DMS114 treated with DMSO at 0.1 percent for 48 hours (cell line): ENCODE measurements at regions not wholly inside any gene's neighbourhood (a gene's known extent, or its start where the extent isn't known, plus 50 kb on each side); places are given as distances from the start of the nearest gene placed in this dataset.

Experiments
- DNase-seq: peaks from one replicate; lab custom pipeline; 2025; ENCODE audit not compliant: unreplicated experiment; lab: John Stamatoyannopoulos, UW

GRCh38 chr13:26989957-26990713 lies 181.5 kb downstream of the USP12 start:
- DNase-seq = no peak

GRCh38 chr13:26989261-26989956 lies 182.2 kb downstream of the USP12 start:
- DNase-seq = no peak

- DNase-seq = no peak
Measured at GRCh38 chr13:26988059-26988769, 183.4 kb downstream of the USP12 start.

DNA sequence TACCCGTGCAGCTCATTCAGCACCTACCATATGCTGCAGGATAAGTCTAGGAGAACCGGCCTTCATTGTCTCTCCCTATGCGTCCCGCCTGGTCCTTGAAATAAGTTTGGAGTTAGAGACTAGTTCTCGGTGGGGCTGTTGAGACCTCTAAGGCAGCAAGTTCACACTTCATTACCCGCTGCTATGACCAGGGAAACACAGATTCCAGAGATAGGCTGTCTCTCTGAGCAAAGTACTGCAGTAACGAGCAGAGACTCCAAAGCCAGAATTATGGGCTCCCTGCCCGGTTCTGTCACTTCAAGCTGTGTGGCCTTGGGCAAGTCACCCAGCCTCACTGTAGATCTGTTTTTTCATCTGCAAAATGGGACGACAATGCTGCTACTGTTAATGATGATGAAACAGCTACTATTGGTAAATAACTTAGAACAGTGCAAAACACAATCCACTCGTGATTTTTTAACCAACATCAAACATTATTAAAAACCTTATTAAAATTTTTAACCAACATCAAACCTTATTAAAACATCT lies 184.1 kb downstream of the USP12 start:
- DNase-seq = no peak

DNA sequence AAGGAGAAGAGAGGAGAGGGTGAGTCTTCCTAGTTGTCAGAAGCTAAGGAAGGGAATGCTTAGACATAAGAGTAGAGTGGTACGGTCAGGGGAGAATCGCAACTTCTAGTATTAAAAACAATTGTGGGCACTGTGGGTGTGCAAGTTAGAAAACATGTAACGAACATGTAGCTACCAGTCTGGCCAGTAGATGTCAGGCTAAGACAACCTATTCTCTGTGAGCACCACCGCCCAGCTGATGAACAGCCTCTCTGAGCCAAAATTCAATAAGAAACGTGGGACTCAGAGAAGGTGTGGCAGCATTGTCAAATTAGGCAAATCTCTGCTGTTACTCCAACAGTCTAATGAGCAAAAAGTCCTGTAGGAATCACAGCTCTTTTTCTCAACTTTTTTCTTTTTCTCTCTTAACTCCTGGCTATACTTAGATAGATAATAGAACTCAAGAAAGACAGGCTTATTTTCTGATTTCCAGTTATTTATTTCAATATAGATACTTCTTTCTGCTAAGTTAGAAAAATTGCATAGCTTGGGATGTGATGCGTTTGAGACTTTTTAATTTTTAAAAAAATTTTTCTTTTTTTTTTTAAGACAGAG lies 186.2 kb downstream of the USP12 start:
- peak; percentile 39 for DNase-seq

GRCh38 chr13:26984337-26984736 lies 187.3 kb downstream of the USP12 start:
- DNase-seq = no peak

DNA sequence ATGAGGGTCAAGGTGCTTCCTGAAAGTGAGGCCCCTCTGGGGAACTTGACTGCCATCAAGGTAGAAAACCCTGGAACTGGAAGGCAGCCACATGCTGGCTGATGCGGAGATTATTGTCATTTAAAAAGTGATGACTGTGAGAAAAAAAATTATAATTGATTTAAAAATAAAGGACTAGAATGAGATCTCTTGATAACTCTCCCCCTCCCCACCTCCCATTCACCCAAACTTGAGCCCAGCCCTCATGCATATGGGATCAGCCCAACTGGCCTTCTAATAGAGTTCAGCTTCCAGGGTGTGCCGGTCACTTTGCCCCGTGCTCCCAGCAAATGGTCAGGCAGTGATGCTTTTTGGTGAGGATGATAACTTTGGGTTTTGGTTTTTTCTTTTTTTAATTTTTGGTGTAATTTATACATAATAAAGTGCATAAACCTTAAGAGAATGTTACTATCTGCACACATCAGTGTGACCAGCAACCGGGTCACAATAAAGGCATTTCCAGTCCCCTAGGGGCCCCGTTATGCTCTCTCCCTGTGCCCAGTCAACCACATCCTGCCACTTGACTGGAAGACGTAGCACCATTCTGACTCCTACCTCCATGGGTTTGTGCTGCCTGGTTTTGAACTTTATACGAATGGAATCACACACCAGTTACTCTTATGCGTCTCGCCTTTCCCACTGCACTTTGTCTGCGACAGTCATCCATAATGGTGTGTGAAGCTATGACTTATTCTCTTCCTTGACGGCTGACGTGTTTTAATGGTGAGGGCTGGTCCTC lies 187.9 kb downstream of the USP12 start:
- no peak for DNase-seq

DNA sequence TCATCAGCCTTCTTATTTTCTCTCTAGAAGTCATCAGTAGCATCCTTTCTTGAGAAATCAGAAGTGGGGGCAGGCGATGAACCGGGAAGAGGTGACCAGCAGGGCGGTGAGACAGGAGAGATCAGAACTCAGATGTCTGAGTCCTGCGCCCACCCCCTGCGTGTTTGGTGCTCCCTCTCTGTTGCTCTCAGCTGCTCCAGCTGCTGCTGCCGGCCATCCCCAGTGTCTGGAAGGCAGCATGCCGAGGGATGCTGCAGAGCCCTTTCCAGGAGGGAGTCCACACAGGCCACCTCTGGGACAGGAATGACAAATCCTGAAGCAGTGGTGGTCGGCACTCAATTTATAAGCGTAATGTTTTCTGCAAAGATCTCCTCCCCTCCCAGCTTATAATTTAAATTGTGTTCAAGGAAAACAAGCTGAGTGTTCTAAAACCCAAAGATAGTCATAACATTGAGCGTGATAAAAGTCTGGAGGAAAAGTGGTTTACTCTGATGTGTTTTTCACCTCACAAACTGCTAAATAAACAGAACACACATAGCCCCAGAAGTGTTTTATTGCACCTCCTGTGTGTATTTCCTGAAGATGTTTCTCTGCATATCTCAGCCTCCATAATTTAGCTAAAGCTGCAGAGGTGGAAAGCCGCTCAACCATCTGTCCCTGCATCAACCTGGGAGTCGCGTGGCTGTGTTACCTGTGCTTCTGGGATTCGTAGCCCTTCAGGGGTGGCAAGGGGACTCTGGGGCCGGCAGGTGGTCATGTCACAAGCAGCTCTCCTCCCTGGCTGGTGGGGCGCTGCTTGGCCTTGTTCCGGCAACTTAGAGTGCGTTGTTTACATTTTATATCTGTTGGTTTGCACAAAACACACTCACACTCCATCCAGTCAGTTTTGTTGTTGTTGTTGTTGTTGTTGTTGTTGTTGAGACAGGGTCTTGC lies 191.2 kb downstream of the USP12 start:
- DNase-seq = no peak

- no peak for DNase-seq
Measured at GRCh38 chr13:26979334-26979733, 192.3 kb downstream of the USP12 start.

GRCh38 chr13:26978081-26978860 lies 193.3 kb downstream of the USP12 start:
- DNase-seq = no peak

DNA sequence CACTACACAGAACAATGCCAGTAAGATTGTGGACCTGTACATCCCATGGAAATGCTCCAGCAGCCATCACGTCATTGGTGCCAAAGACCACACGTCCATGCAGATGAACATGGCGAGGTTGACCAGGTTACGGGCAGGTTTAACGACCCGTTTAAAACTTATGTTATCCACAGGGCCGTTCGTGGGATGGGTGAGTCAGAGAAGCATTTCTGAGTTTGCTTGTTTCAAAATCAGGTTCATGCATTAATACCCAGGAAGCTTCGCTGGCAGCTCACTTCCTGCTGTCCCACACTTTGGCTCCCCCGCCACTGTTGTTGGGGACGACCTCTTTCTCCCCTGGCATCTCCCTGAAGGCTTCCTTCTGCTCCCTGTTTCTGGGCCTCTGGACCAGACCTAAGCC lies 194.1 kb downstream of the USP12 start:
- no peak for DNase-seq

DNA sequence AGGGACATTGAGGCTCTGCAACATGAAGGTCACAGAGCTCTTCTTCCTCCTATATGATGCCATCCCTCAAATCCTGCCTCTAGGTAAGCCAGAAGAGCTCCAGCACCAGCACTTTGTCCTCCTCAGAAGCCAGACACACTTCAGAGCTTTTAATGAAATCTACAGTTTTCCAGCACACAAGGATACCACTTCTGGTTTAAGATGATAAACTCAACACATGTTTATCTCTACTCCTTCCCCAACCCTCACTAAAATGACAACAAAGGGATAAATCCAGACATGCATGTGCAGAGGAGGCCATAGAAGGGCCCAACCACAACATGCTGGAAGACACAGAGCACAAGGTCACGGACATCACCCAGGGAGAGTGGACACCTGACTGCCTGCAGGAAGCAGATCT lies 195.3 kb downstream of the USP12 start:
- DNase-seq = no peak

DNA sequence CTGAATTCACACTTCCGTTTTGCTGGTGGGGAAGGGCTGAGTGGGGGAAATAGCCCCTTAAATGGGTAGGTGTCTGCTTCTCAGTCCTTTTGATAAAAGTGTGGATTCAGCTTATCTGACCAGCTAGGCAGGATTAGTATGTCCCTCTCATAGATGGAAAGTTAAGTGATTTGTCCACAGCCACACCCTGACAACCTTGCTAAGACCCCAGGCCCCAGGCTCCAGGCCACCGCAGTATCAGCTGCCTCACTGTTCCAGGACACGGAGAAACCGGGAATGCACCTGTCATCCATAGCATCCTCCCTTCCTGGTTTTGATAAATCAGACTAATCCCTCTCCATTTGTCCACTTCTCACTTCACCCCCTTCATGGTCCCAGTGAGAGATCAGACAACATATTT lies 197.7 kb downstream of the USP12 start:
- no peak for DNase-seq

- no peak for DNase-seq
Measured at GRCh38 chr13:26973295-26973694, 198.3 kb downstream of the USP12 start.

- DNase-seq = no peak
Measured at GRCh38 chr13:26971990-26972887, 199.4 kb downstream of the USP12 start.

DNA sequence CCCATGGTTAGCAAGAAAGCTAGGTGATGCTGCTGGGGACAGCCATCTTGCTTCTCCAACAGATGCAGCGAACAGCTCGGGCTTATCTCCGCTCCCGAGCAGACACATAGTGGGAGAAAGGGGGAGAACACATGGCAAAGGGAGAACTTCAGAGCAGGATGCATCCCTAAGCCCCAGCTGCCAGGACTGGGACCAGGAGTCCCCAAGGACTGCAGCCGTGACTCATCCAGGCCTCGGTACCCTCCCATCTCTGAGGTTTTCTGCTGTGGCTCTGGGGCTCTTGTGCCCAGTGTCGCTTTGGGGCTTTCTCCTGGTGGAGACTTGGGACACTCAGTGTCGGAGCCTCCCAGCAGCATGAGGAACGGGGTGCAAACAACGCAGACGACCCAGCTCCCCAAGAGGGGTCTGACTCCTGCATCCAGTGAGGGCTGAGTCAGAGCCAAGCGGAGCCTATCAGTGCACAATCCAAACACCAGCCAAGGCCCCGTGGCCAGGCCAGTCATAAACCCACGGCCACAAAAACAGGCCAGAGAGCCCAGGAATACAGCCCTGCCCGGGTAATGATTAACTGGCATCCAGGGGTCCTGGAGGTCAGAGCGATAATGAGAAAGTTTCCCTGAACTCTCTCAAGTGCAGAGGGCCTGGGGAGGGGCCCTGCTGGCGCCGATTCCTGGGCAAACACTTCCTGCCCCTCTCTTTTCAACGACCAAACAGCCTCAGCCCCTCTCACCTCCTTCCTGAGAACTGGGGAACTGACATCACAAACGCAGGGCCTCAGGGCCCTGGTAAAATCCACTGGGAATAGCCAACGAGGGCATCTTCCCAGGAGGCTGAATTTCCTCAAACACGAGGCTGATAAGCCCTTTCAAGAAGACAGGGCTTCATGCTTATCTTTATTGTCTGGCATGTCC lies 202.9 kb downstream of the USP12 start:
- no peak for DNase-seq
